Spinal cord (tissue), 9 donors: ENCODE measurements at regions not wholly inside any gene's neighbourhood (a gene's known extent, or its start where the extent isn't known, plus 50 kb on each side); places are given as distances from the start of the nearest gene placed in this dataset.

Experiments
- DNase-seq, 6 donors: peaks; one replicate each; pipeline versions ENCODE4 v3.0.0 to v3.0.0-alpha.2; 2013 to 2015; ENCODE audit warnings: low spot score in 6 of 6, low read depth in 4 of 6
- H3K27ac ChIP-seq: one replicate; pipeline ENCODE4 v1.5.1; 2013; ENCODE audit warnings: low read depth, low read length, control low read depth
- H3K27me3 ChIP-seq: one replicate; pipeline ENCODE4 v1.6.1; 2013; ENCODE audit warnings: low read length; ENCODE audit not compliant: control insufficient read depth, insufficient read depth
- H3K36me3 ChIP-seq: one replicate; pipeline ENCODE4 v1.6.1; 2013; ENCODE audit warnings: low read length; ENCODE audit not compliant: control insufficient read depth, insufficient read depth
- H3K4me1 ChIP-seq: one replicate; pipeline ENCODE4 v1.6.1; 2013; ENCODE audit warnings: low read length; ENCODE audit not compliant: control insufficient read depth, insufficient read depth
- H3K4me3 ChIP-seq: one replicate; pipeline ENCODE4 v1.5.1; 2013; ENCODE audit warnings: low read depth, low read length, control low read depth
- H3K9me3 ChIP-seq: one replicate; pipeline ENCODE4 v1.6.1; 2013; ENCODE audit warnings: low read length; ENCODE audit not compliant: control insufficient read depth, insufficient read depth
- WGBS: methylation state at CpG from one replicate; pipeline ENCODE4 v1.1.5; 2013; ENCODE audit warnings: missing lambda C conversion rate; ENCODE audit not compliant: insufficient coverage; 5-methylcytosine and 5-hydroxymethylcytosine counted together
- donor health status: healthy.

DNA sequence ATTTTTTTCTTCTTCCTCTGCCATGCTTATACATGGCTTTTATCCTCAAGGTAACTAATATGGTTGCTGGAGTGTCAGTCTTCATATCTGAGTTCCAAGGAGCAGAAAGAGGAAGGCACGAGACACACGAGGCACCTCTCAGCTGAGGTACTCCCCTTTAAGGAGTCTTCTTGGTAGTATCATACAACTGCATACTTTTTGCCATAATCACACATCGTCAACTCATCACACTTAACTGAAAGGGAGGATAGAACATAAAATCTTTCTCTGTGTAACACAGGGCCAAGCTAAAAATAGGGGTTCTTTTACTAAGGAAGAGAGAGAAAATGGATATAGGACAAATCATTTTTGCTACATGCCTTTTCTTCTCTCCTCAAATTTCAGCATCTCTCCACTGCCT is 104.2 kb downstream of the OXSM start:
- Histone ChIP-seq H3K4me3 (no peak overlapping the region), H3K36me3 (no peaks in the 10 kb centered on the region), H3K27ac (no peak overlapping the region), H3K4me1 (no peaks in the 10 kb centered on the region), H3K9me3 (no peaks in the 10 kb centered on the region), H3K27me3 (no peaks in the 10 kb centered on the region)
- no CpG with 5 or more reads among the region's 3 CpGs for WGBS
- DNase-seq: no peak

DNA sequence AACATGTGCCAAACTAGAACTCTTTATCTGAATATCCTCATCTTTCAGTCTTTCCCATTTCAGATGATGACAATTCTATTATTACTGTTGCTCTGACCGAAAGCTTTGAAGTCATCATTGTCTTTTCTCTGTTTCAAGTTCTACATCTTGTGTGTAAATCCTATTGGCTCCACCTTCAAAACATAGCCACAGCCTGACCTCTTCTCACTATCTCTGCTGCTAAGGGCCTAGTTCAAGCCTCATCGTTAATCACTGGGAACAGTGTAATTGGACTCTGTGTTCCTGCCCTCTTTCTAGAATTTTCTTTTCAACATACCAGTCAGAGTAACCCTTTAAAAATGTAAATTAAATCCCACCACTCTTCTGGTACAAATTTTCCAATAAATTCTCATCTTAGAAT is 105.1 kb downstream of the OXSM start:
- Histone ChIP-seq H3K36me3 (no peaks in the 10 kb centered on the region), H3K27ac (no peak overlapping the region), H3K4me1 (no peaks in the 10 kb centered on the region), H3K9me3 (no peaks in the 10 kb centered on the region), H3K4me3 (no peak overlapping the region), H3K27me3 (no peaks in the 10 kb centered on the region)
- 100% methylated on average over 2 of the region's 2 CpGs for WGBS
- no peak for DNase-seq

GRCh38 chr3:25895443-25895842 is 105.6 kb downstream of the OXSM start:
- no peak for DNase-seq
- no peak overlapping the region for H3K4me3 ChIP-seq

DNA sequence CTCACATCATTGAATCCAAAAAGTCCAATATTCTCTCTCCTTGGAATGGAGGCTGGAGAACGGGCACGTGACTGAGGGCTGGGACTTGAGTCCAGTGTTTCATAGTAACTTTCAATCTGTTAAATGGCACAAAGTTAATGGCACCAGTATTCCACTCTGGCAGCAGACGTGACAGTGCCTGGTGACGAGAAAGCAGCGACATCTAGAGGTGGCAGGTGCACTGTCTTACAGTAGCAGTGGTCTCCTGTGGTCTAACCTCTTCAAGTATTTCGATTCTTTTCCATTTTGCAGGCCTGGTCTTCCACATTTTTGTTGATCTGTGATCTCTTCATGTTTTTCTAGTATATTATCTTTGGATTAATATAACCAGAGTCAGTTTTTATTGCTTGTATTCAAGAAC is 107.1 kb downstream of the OXSM start:
- DNase-seq: no peak
- Histone ChIP-seq H3K27ac (no peak overlapping the region), H3K9me3 (no peaks in the 10 kb centered on the region), H3K27me3 (no peaks in the 10 kb centered on the region), H3K4me3 (no peak overlapping the region), H3K36me3 (no peaks in the 10 kb centered on the region), H3K4me1 (no peaks in the 10 kb centered on the region)
- WGBS: 74% methylated on average over 5 of the region's 6 CpGs

More at GRCh38 chr3:25895443-25895842, 105.6 kb downstream of the OXSM start:
- Histone ChIP-seq H3K27ac (no peak overlapping the region), H3K27me3 (no peaks in the 10 kb centered on the region), H3K36me3 (no peaks in the 10 kb centered on the region), H3K4me1 (no peaks in the 10 kb centered on the region), H3K9me3 (no peaks in the 10 kb centered on the region)
- 93% methylated on average over 2 of the region's 3 CpGs for WGBS

GRCh38 chr3:25899352-25900101 is 109.6 kb downstream of the OXSM start:
- Histone ChIP-seq H3K36me3 (no peaks in the 10 kb centered on the region), H3K27me3 (no peaks in the 10 kb centered on the region), H3K4me1 (no peaks in the 10 kb centered on the region), H3K27ac (no peak overlapping the region), H3K9me3 (no peaks in the 10 kb centered on the region), H3K4me3 (no peak overlapping the region)
- WGBS: 60% methylated on average over 1 of the region's 2 CpGs
- no peak for DNase-seq

DNA sequence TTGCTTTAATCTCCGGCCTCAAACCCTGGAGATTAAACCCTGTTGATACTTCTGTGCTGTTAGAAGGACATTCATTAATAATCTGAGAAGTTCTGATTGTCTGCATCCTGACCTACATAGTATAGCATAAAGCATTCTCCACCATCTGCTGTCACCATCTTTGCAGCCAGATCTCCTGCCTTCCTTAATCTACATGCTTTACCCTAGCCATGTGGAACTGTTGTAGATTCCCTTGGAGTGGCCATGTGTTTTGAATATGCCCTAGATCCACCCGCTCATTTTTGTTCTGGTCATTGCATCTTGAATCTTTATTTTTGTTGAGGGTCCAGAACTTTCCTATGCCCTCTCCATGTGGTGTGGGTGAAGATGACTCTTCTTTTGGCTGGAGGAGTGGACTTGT is 110.3 kb downstream of the OXSM start:
- H3K27me3 ChIP-seq: no peaks in the 10 kb centered on the region
- no peaks in the 10 kb centered on the region for H3K9me3 ChIP-seq
- no peak for DNase-seq
- no peaks in the 10 kb centered on the region for H3K4me1 ChIP-seq
- no CpG with 5 or more reads among the region's 2 CpGs for WGBS
- H3K36me3 ChIP-seq: no peaks in the 10 kb centered on the region
- H3K4me3 ChIP-seq: no peak overlapping the region
- H3K27ac ChIP-seq: no peak overlapping the region

- no CpG with 5 or more reads among the region's 2 CpGs for WGBS
These were observed 111.9 kb downstream of the OXSM start for GRCh38 chr3:25901796-25902195.

DNA sequence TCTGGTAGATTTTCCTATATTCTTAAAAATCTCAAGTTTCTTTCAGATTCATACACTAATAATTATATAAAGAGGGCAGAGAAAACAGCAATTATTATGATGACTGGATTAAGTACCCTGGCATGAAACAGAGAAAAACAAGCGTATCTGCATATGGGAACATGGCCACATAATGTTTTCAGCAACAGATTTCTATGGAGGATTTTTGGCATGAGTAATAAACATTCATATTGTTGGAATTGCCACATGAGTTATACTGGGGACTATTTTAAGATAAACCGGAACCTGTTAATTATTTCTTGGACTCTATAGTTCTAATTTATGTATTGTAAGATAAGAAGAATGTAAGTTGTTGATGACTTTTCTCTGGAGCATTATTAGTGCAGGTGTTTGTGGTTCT is 112.7 kb downstream of the OXSM start:
- 90% methylated on average over 1 of the region's 2 CpGs for WGBS
- DNase-seq: peak in 1 of 6 donors; percentile 50

More at GRCh38 chr3:25901796-25902195, 111.9 kb downstream of the OXSM start:
- Histone ChIP-seq H3K4me1 (no peaks in the 10 kb centered on the region), H3K9me3 (no peaks in the 10 kb centered on the region), H3K27me3 (no peaks in the 10 kb centered on the region), H3K4me3 (no peak overlapping the region), H3K36me3 (no peaks in the 10 kb centered on the region), H3K27ac (no peak overlapping the region)
- DNase-seq: no peak

GRCh38 chr3:25903371-25904129 is 113.7 kb downstream of the OXSM start:
- DNase-seq: peak in 1 of 6 donors; percentile 18
- Histone ChIP-seq H3K27ac (no peak overlapping the region), H3K4me1 (no peaks in the 10 kb centered on the region), H3K27me3 (no peaks in the 10 kb centered on the region), H3K36me3 (no peaks in the 10 kb centered on the region), H3K4me3 (no peak overlapping the region), H3K9me3 (no peaks in the 10 kb centered on the region)
- WGBS: 100% methylated on average over 3 of the region's 3 CpGs

More for the DNA sequence above, 112.7 kb downstream of the OXSM start:
- Histone ChIP-seq H3K9me3 (no peaks in the 10 kb centered on the region), H3K36me3 (no peaks in the 10 kb centered on the region), H3K27ac (no peak overlapping the region), H3K4me3 (no peak overlapping the region), H3K27me3 (no peaks in the 10 kb centered on the region), H3K4me1 (no peaks in the 10 kb centered on the region)

- DNase-seq: peak in 3 of 6 donors; percentile 31 to 80 (median 76)
- Histone ChIP-seq H3K9me3 (no peaks in the 10 kb centered on the region), H3K27ac (no peak overlapping the region), H3K4me1 (no peaks in the 10 kb centered on the region), H3K36me3 (no peaks in the 10 kb centered on the region), H3K27me3 (no peaks in the 10 kb centered on the region), H3K4me3 (no peak overlapping the region)
- WGBS: 20% methylated on average over 1 of the region's 3 CpGs
These were observed 114.3 kb downstream of the OXSM start for GRCh38 chr3:25904206-25904605.
